HEK293T (cell line): ENCODE measurements at regions not wholly inside any gene's neighbourhood (a gene's known extent, or its start where the extent isn't known, plus 50 kb on each side); places are given as distances from the start of the nearest gene placed in this dataset.

ENCODE experiments used
- CTCF ChIA-PET: fragments of 350-600 bp; formaldehyde crosslinking; extraction: SDS; loops from one replicate; lab custom pipeline; 2021; ENCODE audit warnings: antibody characterized with exemption, inconsistent platforms; lab: Yijun Ruan, JAX
- POLR2A ChIA-PET: fragments of 350-600 bp; formaldehyde crosslinking; extraction: SDS; loops from one replicate; lab custom pipeline; 2020; ENCODE audit warnings: antibody characterized with exemption, inconsistent platforms; lab: Yijun Ruan, JAX
- DNase-seq: peaks from one replicate; pipeline ENCODE4 v3.0.0; 2012; ENCODE audit warnings: mixed read lengths; ENCODE audit errors: extremely low spot score
- ARNT ChIP-seq: fragments of 450-650 bp; IDR thresholded peaks from 2 replicates; pipeline ENCODE4 v1.6.1; 2017; ENCODE audit warnings: mild to moderate bottlenecking
- BHLHE40 ChIP-seq: fragments of 450-650 bp; IDR thresholded peaks from 2 replicates; pipeline ENCODE4 v1.6.1; 2016; ENCODE audit warnings: mild to moderate bottlenecking, moderate library complexity, borderline replicate concordance
- CTBP1 ChIP-seq: fragments of 450-650 bp; IDR thresholded peaks from 2 replicates; pipeline ENCODE4 v1.6.1; 2016; ENCODE audit warnings: borderline replicate concordance
- ELF4 ChIP-seq: fragments of 450-650 bp; IDR thresholded peaks from 2 replicates; pipeline ENCODE4 v1.6.1; 2017; ENCODE audit warnings: antibody characterized with exemption
- FOXA1 ChIP-seq: fragments of 450-650 bp; IDR thresholded peaks from 2 replicates; pipeline ENCODE4 v1.6.1; 2016; ENCODE audit warnings: mild to moderate bottlenecking
- FOXK2 ChIP-seq: fragments of 450-650 bp; IDR thresholded peaks from 2 replicates; pipeline ENCODE4 v1.6.1; 2016; ENCODE audit warnings: mild to moderate bottlenecking
- FOXM1 ChIP-seq: fragments of 450-650 bp; IDR thresholded peaks from 2 replicates; pipeline ENCODE4 v1.6.1; 2017; ENCODE audit warnings: mild to moderate bottlenecking, borderline replicate concordance
- HDGF ChIP-seq: fragments of 450-650 bp; IDR thresholded peaks from 2 replicates; pipeline ENCODE4 v1.6.1; 2017; ENCODE audit warnings: antibody characterized with exemption, borderline replicate concordance
- L3MBTL2 ChIP-seq: fragments of 450-650 bp; conservative IDR thresholded peaks from 2 replicates; pipeline ENCODE4 v1.6.1; 2016; ENCODE audit warnings: mild to moderate bottlenecking
- LEF1 ChIP-seq: fragments of 450-650 bp; IDR thresholded peaks from 2 replicates; pipeline ENCODE4 v1.6.1; 2017; ENCODE audit warnings: mild to moderate bottlenecking, borderline replicate concordance
- NFRKB ChIP-seq: fragments of 450-650 bp; IDR thresholded peaks from 2 replicates; pipeline ENCODE4 v1.6.1; 2016; ENCODE audit warnings: mild to moderate bottlenecking, moderate library complexity
- PKNOX1 ChIP-seq: fragments of 450-650 bp; IDR thresholded peaks from 2 replicates; pipeline ENCODE4 v1.6.1; 2016
- SP1 ChIP-seq: fragments of 450-650 bp; IDR thresholded peaks from 2 replicates; pipeline ENCODE4 v1.6.1; 2017
- SUZ12 ChIP-seq: fragments of 450-650 bp; IDR thresholded peaks from 2 replicates; pipeline ENCODE4 v1.6.1; 2016; ENCODE audit warnings: mild to moderate bottlenecking
- TARDBP ChIP-seq: fragments of 450-650 bp; IDR thresholded peaks from 2 replicates; pipeline ENCODE4 v1.6.1; 2016
- ZNF384 ChIP-seq: fragments of 450-650 bp; IDR thresholded peaks from 2 replicates; pipeline ENCODE4 v1.6.1; 2016

GRCh38 chr13:74040200-74040599 lies 94.0 kb downstream of the KLF12 start:
- peak; percentile 97 for DNase-seq
- ChIA-PET POLR2A (interaction anchor here (1.1 kb wide), 1 partner anchor 92 kb away, joined by 5 read pairs; no protein-coding TSS in a partner anchor), CTCF (interaction anchor here (0.5 to 1.7 kb wide), 6 partner anchors 15 to 247 kb away, joined by 3 to 8 read pairs (median 4); no protein-coding TSS in a partner anchor)
- TF ChIP-seq ARNT (0 out of 2 replicates have a peak, but pooled peaks have one; percentile 29), FOXM1 (peak; percentile 48; the same call in 1 of the 2 replicates), LEF1 (no peak)

- POLR2A ChIA-PET: interaction anchor here (1.1 kb wide), 1 partner anchor 92 kb away, joined by 5 read pairs; no protein-coding TSS in a partner anchor
- CTCF ChIA-PET: interaction anchor here (0.8 to 1.7 kb wide), 2 partner anchors 17 to 247 kb away, joined by 3 to 4 read pairs; no protein-coding TSS in a partner anchor
- no peak for TF ChIP-seq FOXM1
- no peak for TF ChIP-seq HDGF
- TF ChIP-seq SUZ12: no peak
- DNase-seq: no peak
Measured at GRCh38 chr13:74039667-74040066, 94.5 kb downstream of the KLF12 start.

GRCh38 chr13:74039154-74039553 lies 95.0 kb downstream of the KLF12 start:
- no peak for DNase-seq
- TF ChIP-seq ZNF384: no peak
- TF ChIP-seq TARDBP: no peak
- no peak for TF ChIP-seq NFRKB
- POLR2A ChIA-PET: no interaction called here
- CTCF ChIA-PET: interaction anchor here (0.8 kb wide), 1 partner anchor 17 kb away, joined by 3 read pairs; no protein-coding TSS in a partner anchor

GRCh38 chr13:74037762-74038161 lies 96.4 kb downstream of the KLF12 start:
- no peak for DNase-seq
- no peak for TF ChIP-seq L3MBTL2
- CTCF ChIA-PET: interaction anchor here (0.6 kb wide), 1 partner anchor 12 kb away, joined by 3 read pairs; no protein-coding TSS in a partner anchor
- POLR2A ChIA-PET: no interaction called here

- ChIA-PET CTCF (no interaction called here), POLR2A (no interaction called here)
- DNase-seq: no peak
- no peak for TF ChIP-seq L3MBTL2
- no peak for TF ChIP-seq NFRKB
- no peak for TF ChIP-seq PKNOX1
- TF ChIP-seq ELF4: no peak
- TF ChIP-seq ZNF384: no peak
- TF ChIP-seq SP1: no peak
- TF ChIP-seq FOXK2: no peak
- no peak for TF ChIP-seq FOXM1
- TF ChIP-seq SUZ12: no peak
- TF ChIP-seq TARDBP: no peak
- no peak for TF ChIP-seq FOXA1
- TF ChIP-seq HDGF: no peak
- no peak for TF ChIP-seq BHLHE40
- no peak for TF ChIP-seq CTBP1
- no peak for TF ChIP-seq ARNT
- TF ChIP-seq LEF1: no peak
Measured at GRCh38 chr13:74036373-74036772, 97.8 kb downstream of the KLF12 start.

GRCh38 chr13:74035896-74036295 lies 98.3 kb downstream of the KLF12 start:
- ChIA-PET CTCF (no interaction called here), POLR2A (no interaction called here)
- DNase-seq: no peak
- no peak for TF ChIP-seq FOXK2
- TF ChIP-seq ARNT: no peak
- TF ChIP-seq TARDBP: no peak
- no peak for TF ChIP-seq HDGF
- TF ChIP-seq SP1: no peak

GRCh38 chr13:74032325-74032724 lies 101.9 kb downstream of the KLF12 start:
- ChIA-PET POLR2A (no interaction called here), CTCF (no interaction called here)
- DNase-seq: no peak
- TF ChIP-seq PKNOX1 (no peak), LEF1 (no peak), BHLHE40 (no peak), ZNF384 (no peak), ARNT (no peak), L3MBTL2 (no peak), FOXK2 (no peak), HDGF (no peak), TARDBP (no peak), ELF4 (no peak), FOXM1 (no peak)
